MM.1S (cell line): ENCODE measurements at regions not wholly inside any gene's neighbourhood (a gene's known extent, or its start where the extent isn't known, plus 50 kb on each side); places are given as distances from the start of the nearest gene placed in this dataset.

Source experiments
- DNase-seq: peaks from one replicate; pipeline ENCODE4 v3.0.0-alpha.2; 2015
- H2AFZ ChIP-seq: fragments of 300-600 bp; sonication (generic); 2 replicates; pipeline ENCODE4 v1.6.0; 2016; ENCODE audit warnings: antibody characterized with exemption, low read length
- H3F3A ChIP-seq: fragments of 300-600 bp; sonication (generic); 2 replicates; pipeline ENCODE4 v1.6.1; 2016; ENCODE audit warnings: mild to moderate bottlenecking, antibody characterized with exemption, low read length, moderate library complexity, mixed read lengths; ENCODE audit not compliant: insufficient read depth
- H3K27ac ChIP-seq: fragments of 300-600 bp; sonication (generic); 2 replicates; pipeline ENCODE4 v1.5.1; 2016; ENCODE audit warnings: mild to moderate bottlenecking, low read length
- H3K27me3 ChIP-seq: fragments of 300-600 bp; sonication (generic); replicated peaks from 2 replicates; pipeline ENCODE4 v1.6.0; 2016; ENCODE audit warnings: low read length; ENCODE audit not compliant: insufficient read depth
- H3K36me3 ChIP-seq: fragments of 300-600 bp; sonication (generic); replicated peaks from 2 replicates; pipeline ENCODE4 v1.6.1; 2016; ENCODE audit warnings: mild to moderate bottlenecking, low read length, mixed read lengths; ENCODE audit not compliant: insufficient read depth
- H3K4me1 ChIP-seq: fragments of 300-600 bp; sonication (generic); 2 replicates; pipeline ENCODE4 v1.6.1; 2016; ENCODE audit warnings: low read length, mixed read lengths
- H3K4me2 ChIP-seq: fragments of 300-600 bp; sonication (generic); 2 replicates; pipeline ENCODE4 v1.6.0; 2016; ENCODE audit warnings: low read depth, low read length
- H3K4me3 ChIP-seq: fragments of 300-600 bp; sonication (generic); 2 replicates; pipeline ENCODE4 v1.5.1; 2016; ENCODE audit warnings: low read length, mixed read lengths
- H3K79me2 ChIP-seq: fragments of 300-600 bp; sonication (generic); 2 replicates; pipeline ENCODE4 v1.6.1; 2016; ENCODE audit warnings: mixed run types, low read length, mixed read lengths
- H3K9ac ChIP-seq: fragments of 300-600 bp; sonication (generic); 2 replicates; pipeline ENCODE4 v1.6.1; 2016; ENCODE audit warnings: low read length, mixed read lengths
- H3K9me2 ChIP-seq: fragments of 300-600 bp; sonication (generic); replicated peaks from 2 replicates; pipeline ENCODE4 v1.6.1; 2016; ENCODE audit warnings: mild to moderate bottlenecking, low read length, mixed read lengths; ENCODE audit not compliant: insufficient read depth
- H3K9me3 ChIP-seq: fragments of 300-600 bp; sonication (generic); replicated peaks from 2 replicates; pipeline ENCODE4 v1.6.1; 2016; ENCODE audit warnings: mild to moderate bottlenecking, low read length, mixed read lengths; ENCODE audit not compliant: insufficient read depth
- H4K20me1 ChIP-seq: fragments of 300-600 bp; sonication (generic); 2 replicates; pipeline ENCODE4 v1.6.1; 2016; ENCODE audit warnings: mild to moderate bottlenecking, low read length, moderate library complexity, mixed read lengths; ENCODE audit not compliant: insufficient read depth
- CTCF ChIP-seq: fragments of 300-600 bp; sonication (generic); IDR thresholded peaks from 2 replicates; pipeline ENCODE4 v1.5.1; 2016; ENCODE audit warnings: antibody characterized with exemption, low read length, mixed read lengths
- EZH2 ChIP-seq: fragments of 300-600 bp; sonication (generic); optimal IDR thresholded peaks from 2 replicates; pipeline ENCODE3; 2017; ENCODE audit warnings: low read depth, mild to moderate bottlenecking, antibody characterized with exemption, low read length, mixed read lengths
- EZH2phosphoT487 ChIP-seq: fragments of 300-600 bp; sonication (generic); IDR thresholded peaks from 2 replicates; pipeline ENCODE4 v1.6.1; 2018; ENCODE audit warnings: antibody characterized with exemption, low read length

GRCh38 chr7:153808117-153808516 is 244.1 kb upstream of the DPP6 start:
- Histone ChIP-seq H3K36me3 (no peaks in the 10 kb centered on the region), H3K79me2 (no peaks in the 10 kb centered on the region), H3K9me3 (no peaks in the 10 kb centered on the region), H4K20me1 (no peaks in the 10 kb centered on the region), H3K4me1 (no peaks in the 10 kb centered on the region), H3K9me2 (no peaks in the 10 kb centered on the region), H3K9ac (no peak overlapping the region), H3K4me3 (no peak overlapping the region), H3F3A (no peaks in the 10 kb centered on the region), H3K4me2 (no peak overlapping the region), H3K27me3 (no peaks in the 10 kb centered on the region), H3K27ac (no peak overlapping the region), H2AFZ (no peak overlapping the region)
- DNase-seq = no peak
- TF ChIP-seq EZH2 = no peak
- no peak for TF ChIP-seq CTCF
- TF ChIP-seq EZH2phosphoT487 = no peak

GRCh38 chr7:153829525-153829924 is 222.7 kb upstream of the DPP6 start:
- Histone ChIP-seq H3K27ac (no peak overlapping the region), H4K20me1 (no peaks in the 10 kb centered on the region), H3F3A (no peaks in the 10 kb centered on the region), H3K4me3 (no peak overlapping the region), H3K9me2 (no peaks in the 10 kb centered on the region), H3K4me1 (no peaks in the 10 kb centered on the region), H2AFZ (no peak overlapping the region), H3K4me2 (no peak overlapping the region), H3K27me3 (no peaks in the 10 kb centered on the region), H3K79me2 (no peaks in the 10 kb centered on the region), H3K36me3 (no peaks in the 10 kb centered on the region), H3K9ac (no peak overlapping the region), H3K9me3 (no peaks in the 10 kb centered on the region)
- TF ChIP-seq CTCF = no peak
- no peak for TF ChIP-seq EZH2
- TF ChIP-seq EZH2phosphoT487 = no peak
- no peak for DNase-seq

GRCh38 chr7:153832160-153832559 is 220.0 kb upstream of the DPP6 start:
- Histone ChIP-seq H2AFZ (no peak overlapping the region), H3K27me3 (no peaks in the 10 kb centered on the region), H3K9ac (no peak overlapping the region), H3K79me2 (no peaks in the 10 kb centered on the region), H3K4me3 (no peak overlapping the region), H3K4me1 (no peaks in the 10 kb centered on the region), H3K27ac (no peak overlapping the region), H3K9me3 (no peaks in the 10 kb centered on the region), H3K4me2 (no peak overlapping the region), H3K36me3 (no peaks in the 10 kb centered on the region), H3F3A (no peaks in the 10 kb centered on the region), H4K20me1 (no peaks in the 10 kb centered on the region), H3K9me2 (no peaks in the 10 kb centered on the region)
- peak; percentile 15 for DNase-seq
- TF ChIP-seq CTCF = peak; percentile 27
- no peak for TF ChIP-seq EZH2
- no peak for TF ChIP-seq EZH2phosphoT487

- DNase-seq = peak; percentile 45
- Histone ChIP-seq H3K4me3 (no peak overlapping the region), H3K36me3 (no peaks in the 10 kb centered on the region), H3K4me1 (no peaks in the 10 kb centered on the region), H4K20me1 (no peaks in the 10 kb centered on the region), H3F3A (no peaks in the 10 kb centered on the region), H3K27ac (no peak overlapping the region), H2AFZ (no peak overlapping the region), H3K4me2 (no peak overlapping the region), H3K9ac (no peak overlapping the region), H3K27me3 (no peaks in the 10 kb centered on the region), H3K9me2 (no peaks in the 10 kb centered on the region), H3K79me2 (no peaks in the 10 kb centered on the region), H3K9me3 (no peaks in the 10 kb centered on the region)
- TF ChIP-seq EZH2phosphoT487 (no peak), CTCF (peak; percentile 37)
Measured at GRCh38 chr7:153835103-153835502, 217.1 kb upstream of the DPP6 start.
